Gastrocnemius medialis (tissue), 4 donors: ENCODE measurements at regions not wholly inside any gene's neighbourhood (a gene's known extent, or its start where the extent isn't known, plus 50 kb on each side); places are given as distances from the start of the nearest gene placed in this dataset.

ENCODE experiments used
- CTCF ChIP-seq, 5 experiments: fragments of 450-650 bp in 3 of 5; fragments of 200-600 bp in 2 of 5; sonication (generic) in 2 of 5; IDR thresholded peaks in 4 of 5; conservative IDR thresholded peaks in 1 of 5; 1 replicate in 4 of 5; 2 replicates in 1 of 5; pipeline ENCODE4 v1.5.1; 2016 to 2019; ENCODE audit warnings: antibody characterized with exemption in 5 of 5, mild to moderate bottlenecking in 3 of 5, moderate library complexity in 3 of 5
- POLR2A ChIP-seq, 2 donors: fragments of 450-650 bp; IDR thresholded peaks; one replicate each; pipeline ENCODE4 v1.6.1; 2017; ENCODE audit warnings: antibody characterized with exemption in 2 of 2, mild to moderate bottlenecking in 2 of 2, moderate library complexity in 2 of 2

GRCh38 chr9:119649205-119649604 lies 280.0 kb upstream of the BRINP1 start:
- TF ChIP-seq CTCF (IDR thresholded peaks at IDR 0.05 in 4 of 5, conservative IDR thresholded peaks at IDR 0.05 in 1 of 5) (no peak), POLR2A (IDR thresholded peaks at IDR 0.05) (no peak)
